Left kidney (tissue), 1 donor: ENCODE measurements at regions not wholly inside any gene's neighbourhood (a gene's known extent, or its start where the extent isn't known, plus 50 kb on each side); places are given as distances from the start of the nearest gene placed in this dataset.

Source experiments
- DNase-seq: peaks from one replicate; pipeline ENCODE4 v3.0.0-alpha.2; 2013

DNA sequence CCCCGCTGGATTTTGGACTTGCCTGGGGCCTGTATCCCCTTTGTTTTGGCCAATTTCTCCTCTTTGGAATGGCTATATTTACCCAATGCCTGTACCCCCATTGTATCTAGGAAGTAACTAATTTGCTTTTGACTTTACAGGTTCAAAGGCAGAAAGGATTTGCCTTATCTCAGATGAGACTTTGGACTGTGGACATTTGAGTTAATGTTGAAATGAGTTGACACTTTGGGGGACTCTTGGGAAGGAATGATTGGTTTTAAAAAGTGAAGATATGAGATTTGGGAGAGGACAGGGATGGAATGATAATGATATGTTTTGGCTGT lies 1220.3 kb upstream of the CITED2 start:
- no peak for DNase-seq

GRCh38 chr6:140592877-140593276 lies 1218.4 kb upstream of the CITED2 start:
- no peak for DNase-seq

DNA sequence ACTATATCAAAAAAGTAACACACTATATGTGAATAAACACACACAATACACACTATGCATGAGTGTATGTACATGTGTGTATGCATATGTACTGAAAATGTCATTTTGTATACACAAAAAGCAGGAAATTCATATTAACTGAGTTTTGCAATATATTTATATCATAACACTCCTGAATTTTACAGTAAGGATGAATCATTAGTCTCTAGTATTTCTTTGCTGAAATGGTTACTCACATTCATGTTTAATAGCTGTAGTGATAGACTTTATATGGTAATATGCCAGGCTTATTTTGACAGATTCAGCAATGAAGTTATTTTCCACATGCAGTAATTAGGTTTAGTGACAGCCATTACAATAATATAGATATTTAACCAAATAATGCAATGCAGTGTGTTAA lies 1216.2 kb upstream of the CITED2 start:
- DNase-seq: no peak

DNA sequence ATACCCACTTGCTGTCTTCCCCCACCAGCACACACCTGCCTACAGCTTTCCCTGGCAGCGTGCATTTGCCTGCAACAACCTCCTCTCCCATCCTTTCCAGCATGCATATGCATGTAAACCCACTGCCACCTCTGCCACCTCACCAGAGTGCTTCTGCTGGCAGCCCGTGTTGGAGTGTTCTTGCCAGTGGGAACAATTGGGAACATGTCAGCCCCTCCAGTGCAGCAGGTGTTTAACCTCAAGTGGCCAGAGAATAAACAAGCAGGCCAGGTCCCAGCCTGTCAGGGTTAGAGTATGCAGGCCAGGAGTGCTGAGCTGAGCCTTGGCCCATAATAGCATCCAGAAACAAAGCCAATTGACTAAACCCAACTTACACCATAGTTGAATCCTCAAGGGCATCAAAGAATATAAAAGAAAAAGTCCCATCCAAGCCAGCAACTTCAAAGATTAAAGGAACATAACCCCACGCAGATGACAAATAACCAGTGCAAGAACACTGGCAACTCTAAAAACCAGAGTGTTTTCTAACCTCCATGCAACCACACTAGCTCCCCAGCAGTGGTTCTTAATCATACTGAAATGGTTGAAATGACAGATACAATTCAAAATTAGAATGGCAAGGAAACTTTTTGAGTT lies 1212.1 kb upstream of the CITED2 start:
- DNase-seq: no peak

GRCh38 chr6:140581601-140582000 lies 1207.2 kb upstream of the CITED2 start:
- DNase-seq: no peak

GRCh38 chr6:140579918-140580317 lies 1205.5 kb upstream of the CITED2 start:
- DNase-seq: no peak

DNA sequence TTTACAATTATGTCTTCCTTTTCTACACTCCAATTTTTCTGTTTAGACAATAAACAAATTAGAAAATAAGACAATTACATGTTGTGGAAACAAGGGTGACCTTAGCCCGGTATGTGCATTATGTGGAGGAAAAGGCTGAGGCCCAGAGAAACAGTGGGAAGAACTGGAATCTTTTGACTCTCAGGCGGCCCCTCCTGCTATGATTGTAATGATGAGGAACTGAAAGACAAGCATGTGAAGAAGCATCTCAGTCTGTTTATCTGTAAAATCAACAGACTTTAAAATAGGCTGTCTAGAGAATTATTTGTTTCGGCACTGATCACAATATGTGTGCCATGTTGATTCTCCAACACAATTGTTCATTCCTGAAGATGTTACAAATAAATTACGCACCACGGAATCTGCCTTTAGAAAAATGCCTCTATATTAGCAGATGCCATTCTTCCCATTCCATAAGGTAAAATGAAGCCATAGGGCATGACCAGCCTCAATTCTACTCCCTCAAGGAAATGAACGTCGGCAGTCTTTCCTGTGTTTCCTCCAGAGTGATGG lies 1201.6 kb upstream of the CITED2 start:
- DNase-seq: no peak

DNA sequence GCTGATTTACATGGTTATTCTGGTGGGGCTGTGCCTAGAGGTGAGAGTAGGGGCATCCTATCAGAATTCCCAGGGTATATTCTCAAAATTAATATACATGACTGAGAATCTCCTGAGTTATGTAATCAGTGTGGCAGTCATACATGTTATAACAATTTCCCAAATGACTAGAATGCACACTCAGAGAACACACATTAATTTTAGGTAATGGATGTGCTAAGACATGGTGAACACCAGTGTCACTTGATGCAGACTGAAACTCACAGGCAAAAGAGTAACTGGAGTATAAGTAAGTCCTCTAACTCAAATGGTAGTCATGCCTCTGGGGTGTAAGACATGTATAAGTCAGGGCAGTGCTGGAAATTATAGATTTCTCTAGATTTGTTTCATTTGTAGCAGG lies 1198.4 kb upstream of the CITED2 start:
- DNase-seq: no peak

DNA sequence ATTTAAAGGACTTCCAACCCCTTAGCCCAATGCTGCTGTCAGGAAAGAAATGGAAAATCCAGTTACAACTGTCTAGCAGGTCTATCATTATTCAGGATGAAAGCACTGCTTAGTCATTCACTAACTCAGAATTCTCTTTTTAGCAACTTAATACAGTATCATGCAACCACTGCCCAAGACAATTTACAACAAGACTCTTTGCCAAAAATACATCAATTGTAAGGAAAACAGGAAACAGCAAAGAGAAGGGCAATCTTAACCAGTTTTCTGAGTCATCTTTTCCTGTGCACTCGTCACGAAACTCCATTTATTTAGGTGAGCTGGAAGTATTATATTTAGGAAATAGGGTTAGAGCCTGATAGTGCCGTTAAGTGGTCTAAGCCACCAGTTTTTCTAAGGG lies 1197.7 kb upstream of the CITED2 start:
- DNase-seq: no peak

GRCh38 chr6:140571145-140571544 lies 1196.7 kb upstream of the CITED2 start:
- DNase-seq: no peak

- DNase-seq: no peak
Observed at GRCh38 chr6:140567466-140567865, 1193.0 kb upstream of the CITED2 start.

GRCh38 chr6:140566781-140567277 lies 1192.4 kb upstream of the CITED2 start:
- no peak for DNase-seq

DNA sequence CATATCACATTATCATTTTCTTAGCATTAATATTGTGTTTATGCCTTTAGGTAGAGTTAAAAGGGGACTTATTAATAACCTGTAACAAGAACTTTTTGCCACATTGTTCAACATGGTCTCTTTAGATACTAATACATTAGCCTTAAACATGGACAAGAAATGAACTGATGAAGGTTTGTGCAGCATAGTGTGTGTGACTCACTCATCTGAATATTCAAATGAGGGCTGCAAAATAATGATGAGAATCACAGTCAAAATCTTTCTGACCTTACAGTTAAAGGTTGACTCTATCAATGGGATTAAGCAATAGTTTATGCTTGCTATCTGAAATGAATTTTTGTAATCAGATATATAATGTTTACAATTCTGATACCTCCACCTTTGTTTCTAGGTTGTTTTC lies 1189.3 kb upstream of the CITED2 start:
- no peak for DNase-seq

GRCh38 chr6:140561701-140562100 lies 1187.3 kb upstream of the CITED2 start:
- DNase-seq: no peak

- no peak for DNase-seq
Observed at GRCh38 chr6:140560671-140561070, 1186.2 kb upstream of the CITED2 start.

GRCh38 chr6:140559458-140559857 lies 1185.0 kb upstream of the CITED2 start:
- no peak for DNase-seq

GRCh38 chr6:140554421-140554820 lies 1180.0 kb upstream of the CITED2 start:
- no peak for DNase-seq

GRCh38 chr6:140548366-140548765 lies 1173.9 kb upstream of the CITED2 start:
- DNase-seq: no peak

DNA sequence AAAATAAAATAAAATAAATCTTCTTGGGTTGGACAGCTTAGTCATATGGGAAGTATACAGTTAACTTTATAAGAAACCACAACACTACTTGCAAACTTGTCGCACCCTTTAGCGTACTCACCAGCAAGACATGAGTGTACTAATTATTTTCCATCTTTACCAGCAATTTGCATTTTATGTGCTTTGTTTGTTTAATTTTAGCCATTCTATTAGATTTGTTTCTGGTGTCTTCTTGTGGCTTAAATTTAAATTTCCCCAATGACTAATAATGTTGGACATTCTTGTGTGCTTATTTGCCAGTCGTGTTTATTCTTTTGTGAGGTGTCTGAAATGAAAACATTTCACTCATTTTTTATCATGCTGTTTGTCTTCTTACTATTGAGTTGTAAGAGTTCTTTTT lies 1172.2 kb upstream of the CITED2 start:
- no peak for DNase-seq

- DNase-seq: no peak
Observed at GRCh38 chr6:140544431-140544830, 1170.0 kb upstream of the CITED2 start.

- DNase-seq: no peak
Observed at GRCh38 chr6:140542863-140543262, 1168.4 kb upstream of the CITED2 start.

- DNase-seq: no peak
Observed at GRCh38 chr6:140541288-140541687, 1166.8 kb upstream of the CITED2 start.

GRCh38 chr6:140540743-140541142 lies 1166.3 kb upstream of the CITED2 start:
- DNase-seq: no peak

GRCh38 chr6:140538926-140539325 lies 1164.5 kb upstream of the CITED2 start:
- no peak for DNase-seq
